ENCODE measurements at regions not wholly inside any gene's neighbourhood (a gene's known extent, or its start where the extent isn't known, plus 50 kb on each side); places are given as distances from the start of the nearest gene placed in this dataset.

GRCh38 chr14:100419856-100420255 is 96.7 kb downstream of the SLC25A47 start:
- TF ChIP-seq CTCF (IDR thresholded peaks at IDR 0.05) = no peak
- no peak for TF ChIP-seq EP300 (IDR thresholded peaks at IDR 0.05)

Measured in tibial nerve (tissue), 4 donors.